GM21447 (cell line): ENCODE measurements at regions not wholly inside any gene's neighbourhood (a gene's known extent, or its start where the extent isn't known, plus 50 kb on each side); places are given as distances from the start of the nearest gene placed in this dataset.

Source experiments
- ATAC-seq: cut with Tn5 transposase; IDR thresholded peaks from one replicate; pipeline ENCODE4 v1.9.1; 2021; ENCODE audit not compliant: unreplicated experiment

DNA sequence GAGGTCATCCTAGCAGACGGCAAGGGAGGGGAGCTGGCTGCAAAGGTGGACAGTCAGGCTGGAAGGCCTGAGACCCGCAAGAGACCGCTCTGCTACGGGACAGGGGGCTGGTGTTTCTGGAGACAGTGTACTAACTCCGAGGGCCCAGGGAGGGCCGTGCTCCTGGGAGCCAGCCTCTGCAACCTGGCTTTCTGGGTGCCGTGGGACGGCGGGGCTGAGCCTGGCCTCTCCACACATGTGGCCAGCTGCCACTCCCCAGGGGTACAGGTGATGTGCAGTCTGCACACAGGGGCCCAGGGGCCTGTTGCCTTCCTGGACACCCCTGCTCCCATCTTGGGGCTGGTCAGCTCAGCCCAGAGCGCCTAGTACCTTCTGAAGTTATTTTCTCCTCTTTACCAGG, 92.2 kb downstream of the MRPL36 start:
- ATAC-seq: no peak

DNA sequence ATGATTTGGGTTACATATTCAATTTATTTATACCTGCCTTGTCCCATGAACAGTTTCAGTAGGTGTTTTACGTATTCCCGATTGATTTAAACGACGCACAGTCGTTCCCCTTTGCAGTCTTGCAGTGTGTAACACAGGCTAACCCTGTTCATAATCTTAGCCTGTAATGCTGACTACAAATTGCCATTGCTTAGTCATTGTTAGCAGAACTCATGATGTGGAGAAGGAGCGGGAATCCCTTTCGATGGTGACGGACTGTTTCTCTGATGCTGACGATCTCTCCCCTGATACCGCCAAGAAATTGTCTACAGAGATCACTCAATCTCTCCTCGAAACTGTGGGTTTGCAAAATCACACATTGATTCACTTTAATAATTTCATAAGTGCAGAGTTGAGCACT, 93.2 kb downstream of the MRPL36 start:
- ATAC-seq: no peak

DNA sequence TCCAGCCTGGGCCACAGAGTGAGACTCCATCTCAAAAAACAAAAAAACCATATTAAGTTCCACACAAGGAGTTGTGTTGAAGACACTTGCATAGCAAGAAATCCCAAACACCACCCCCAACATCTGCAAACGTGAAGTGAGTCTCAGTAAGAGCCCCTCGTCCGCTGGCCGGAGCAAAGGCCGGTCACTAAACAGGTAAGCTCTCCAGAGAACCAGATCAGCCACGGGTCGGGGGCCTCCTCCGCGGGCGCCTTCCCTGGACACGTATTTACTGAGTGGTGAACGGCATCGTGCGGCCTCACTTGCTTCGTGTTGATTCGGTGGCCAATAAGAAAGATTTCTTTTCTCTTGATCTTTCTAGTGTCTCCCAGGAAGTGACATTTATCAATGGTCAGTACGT, 93.6 kb downstream of the MRPL36 start:
- no peak for ATAC-seq

DNA sequence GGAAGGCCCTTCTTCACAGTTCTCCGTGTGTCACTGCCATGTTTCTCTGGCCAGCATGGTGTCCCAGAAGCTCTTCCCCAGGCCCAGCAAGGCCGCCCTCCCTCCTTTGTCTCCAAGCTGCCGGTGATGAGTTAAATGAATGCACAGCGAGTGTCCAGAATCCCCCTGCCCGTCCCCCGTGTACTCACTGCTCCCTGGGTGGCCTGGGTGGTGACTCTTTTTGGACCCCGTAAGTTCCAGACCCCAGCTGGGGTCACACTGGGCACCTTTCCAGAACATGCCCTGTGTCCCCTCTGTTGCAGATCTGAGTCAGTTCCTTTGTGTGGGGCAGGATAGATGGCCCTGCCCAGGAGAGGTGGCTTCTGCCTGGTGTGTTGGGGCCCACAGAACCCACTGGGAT, 95.0 kb downstream of the MRPL36 start:
- no peak for ATAC-seq

DNA sequence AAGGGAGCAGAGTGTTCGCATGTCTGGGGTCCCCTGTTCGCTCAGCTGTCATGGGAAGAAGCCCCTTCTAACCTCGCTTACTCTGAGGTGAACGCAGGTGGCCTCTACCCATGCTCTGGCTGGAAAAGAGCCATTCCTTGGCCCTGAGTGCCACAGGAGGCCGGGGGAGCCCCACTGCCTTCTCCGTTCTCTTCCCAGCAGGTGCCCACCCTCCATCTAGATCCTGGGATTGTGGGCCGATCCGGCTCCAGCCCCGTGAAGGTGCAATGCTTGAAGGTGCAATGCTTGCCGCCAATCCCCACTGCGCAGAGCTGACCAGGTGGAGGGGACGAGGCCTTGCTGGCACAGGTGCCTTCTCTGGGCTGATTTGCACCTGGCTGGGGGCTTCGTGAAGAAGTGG, 95.4 kb downstream of the MRPL36 start:
- ATAC-seq: no peak

DNA sequence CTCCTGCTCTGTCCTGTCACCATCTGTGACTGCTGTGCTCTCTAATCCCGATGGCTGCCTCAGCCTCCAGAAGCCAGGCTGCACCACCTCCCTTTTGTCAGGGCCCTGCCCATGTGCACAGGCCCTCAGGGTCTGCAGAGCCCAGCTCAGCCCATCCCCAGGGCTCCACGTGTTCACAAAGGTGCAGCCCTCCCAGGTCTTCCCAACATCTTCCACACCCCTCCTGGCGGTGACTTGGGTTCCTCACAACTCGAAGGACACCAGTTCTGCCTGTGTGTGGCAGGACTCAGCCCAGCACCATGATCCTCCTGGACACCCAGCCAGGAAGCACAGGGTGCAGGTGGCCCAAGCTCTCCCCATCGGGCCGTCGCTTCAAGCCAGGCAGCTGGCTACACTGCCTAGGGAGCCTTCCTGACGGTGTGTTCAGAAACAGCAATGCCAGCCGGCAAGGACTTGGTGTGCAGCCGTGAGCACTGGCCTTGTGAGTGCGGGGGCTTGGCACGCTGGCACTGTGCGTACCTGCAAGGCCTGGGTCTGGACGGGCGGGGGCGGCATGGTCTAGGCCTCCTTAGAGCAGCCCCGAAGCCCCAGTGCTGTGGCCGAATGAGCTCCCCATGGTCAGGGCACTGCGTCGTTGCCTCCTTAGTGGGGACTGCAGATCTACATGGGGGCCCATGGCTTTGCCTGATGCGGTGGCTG, 96.1 kb downstream of the MRPL36 start:
- no peak for ATAC-seq

DNA sequence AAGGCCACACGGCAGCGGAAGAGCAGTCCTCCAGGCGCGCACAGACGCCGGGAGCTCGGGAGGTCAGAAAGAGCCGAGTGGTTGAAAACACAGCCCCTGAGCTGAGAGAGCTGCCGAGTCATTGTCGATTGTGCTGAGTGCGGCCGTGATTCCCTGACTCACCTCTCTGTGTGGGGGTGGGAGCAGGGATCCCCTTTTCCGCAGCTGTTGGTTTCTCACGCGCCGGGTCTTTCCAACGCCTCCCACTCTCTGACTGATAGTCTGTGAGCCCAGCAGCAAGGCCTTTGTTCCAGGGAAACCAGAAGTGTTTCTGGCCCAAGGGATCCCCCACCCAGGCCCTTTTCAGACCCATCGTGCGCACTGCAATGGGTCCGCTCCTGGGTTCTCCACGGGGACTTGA, 97.3 kb downstream of the MRPL36 start:
- no peak for ATAC-seq

DNA sequence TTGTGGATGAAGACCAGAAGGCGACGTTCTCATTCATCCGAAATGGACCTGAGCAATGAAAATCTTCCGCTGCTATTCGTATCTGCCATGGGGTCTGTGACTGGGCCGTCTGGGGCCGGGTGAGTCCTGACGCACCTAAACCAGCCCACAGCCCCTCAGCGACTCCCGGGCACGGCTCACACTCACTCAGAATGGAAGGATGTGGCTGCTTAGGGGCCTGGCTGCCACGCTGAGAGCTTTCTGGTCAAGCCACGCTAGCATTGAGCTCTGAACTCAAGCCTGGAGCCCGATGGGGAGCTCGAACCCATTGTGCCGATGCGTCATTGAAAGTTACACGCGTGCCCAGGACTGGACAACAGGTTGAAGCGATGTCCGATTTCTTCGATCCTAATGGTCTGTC, 97.8 kb downstream of the MRPL36 start:
- no peak for ATAC-seq

DNA sequence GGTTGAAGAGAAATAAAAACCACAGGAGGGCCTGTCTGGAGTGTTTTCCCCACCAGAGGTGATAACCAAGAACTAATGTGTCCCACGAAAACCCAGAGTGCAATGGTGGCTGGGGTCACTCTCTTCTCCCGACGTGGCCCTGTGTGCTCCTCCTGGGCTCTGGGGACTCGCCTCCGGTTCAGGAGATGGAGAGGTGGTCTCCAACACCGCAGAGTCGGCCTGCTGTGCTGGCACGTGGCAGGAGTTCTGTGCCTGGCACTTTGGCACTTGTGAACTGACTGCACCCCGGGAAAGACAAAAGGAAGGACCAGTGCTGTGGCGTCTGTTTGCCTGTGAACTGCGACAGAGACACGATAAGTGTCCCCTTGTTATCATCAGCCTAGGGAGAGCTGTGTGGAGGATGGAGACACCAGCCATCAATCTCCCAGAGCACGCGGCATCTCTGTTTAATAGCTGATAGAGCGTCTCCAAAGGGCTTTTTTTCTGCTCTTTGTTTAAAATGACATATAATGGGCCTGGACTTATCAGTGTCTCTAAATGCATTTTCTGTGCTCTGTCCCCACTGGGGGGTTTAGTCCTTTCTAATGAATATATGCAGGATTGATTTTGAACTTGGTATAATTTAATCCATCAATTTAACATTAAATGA, 98.3 kb downstream of the MRPL36 start:
- ATAC-seq: no peak

DNA sequence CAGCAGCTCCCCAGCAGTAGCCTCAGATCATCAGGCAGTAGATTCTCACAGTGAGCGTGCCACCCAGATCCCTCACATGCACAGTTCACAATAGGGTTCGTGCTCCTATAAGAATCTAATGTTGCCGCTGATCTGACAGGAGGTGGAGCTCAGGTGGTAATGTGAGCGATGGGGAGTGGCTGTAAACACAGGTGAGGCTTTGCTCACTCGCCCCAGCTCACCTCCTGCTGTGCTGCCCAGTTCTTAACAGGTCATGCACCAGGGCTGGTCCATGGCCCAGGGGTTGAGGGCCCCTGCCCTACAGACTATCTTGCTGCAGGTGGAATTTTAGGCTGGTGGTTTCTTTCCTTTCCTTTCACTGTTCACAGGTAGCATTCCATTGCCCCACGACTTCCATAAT, 100.2 kb downstream of the MRPL36 start:
- no peak for ATAC-seq

DNA sequence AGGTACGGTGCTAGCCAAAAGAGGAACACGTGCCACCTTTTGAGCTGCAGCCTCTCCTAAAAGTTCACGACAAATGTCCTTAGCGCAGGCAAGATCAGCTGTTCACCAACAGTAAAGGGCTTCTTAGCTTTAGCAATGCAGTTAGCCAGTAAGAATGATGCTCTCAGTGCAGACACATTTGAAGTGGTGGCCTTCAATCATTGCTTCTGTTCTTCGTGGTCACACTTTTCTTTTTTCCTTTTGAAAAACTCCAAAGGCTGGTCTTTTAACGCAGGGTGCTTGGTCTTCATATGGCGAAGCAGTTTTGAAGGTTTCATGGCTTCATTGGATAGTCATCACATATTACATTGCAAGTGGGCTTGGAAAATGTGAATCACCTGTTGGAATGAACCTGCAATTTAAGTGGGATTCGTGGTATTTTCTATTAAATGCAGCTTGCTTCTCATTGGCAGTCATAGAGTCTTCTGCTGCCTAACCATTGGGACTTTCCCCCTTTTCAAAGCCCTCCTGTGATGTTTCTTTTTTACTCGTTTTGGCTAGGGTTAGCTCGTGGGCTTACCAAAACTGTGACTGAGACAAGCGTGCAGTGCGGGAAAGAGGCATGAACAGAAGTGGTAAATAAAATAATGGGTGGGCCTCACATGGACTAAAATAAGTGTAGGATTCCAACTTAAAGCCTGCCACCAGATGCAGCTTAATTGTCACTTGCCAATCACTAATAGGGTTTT, 100.9 kb downstream of the MRPL36 start:
- ATAC-seq: no peak

DNA sequence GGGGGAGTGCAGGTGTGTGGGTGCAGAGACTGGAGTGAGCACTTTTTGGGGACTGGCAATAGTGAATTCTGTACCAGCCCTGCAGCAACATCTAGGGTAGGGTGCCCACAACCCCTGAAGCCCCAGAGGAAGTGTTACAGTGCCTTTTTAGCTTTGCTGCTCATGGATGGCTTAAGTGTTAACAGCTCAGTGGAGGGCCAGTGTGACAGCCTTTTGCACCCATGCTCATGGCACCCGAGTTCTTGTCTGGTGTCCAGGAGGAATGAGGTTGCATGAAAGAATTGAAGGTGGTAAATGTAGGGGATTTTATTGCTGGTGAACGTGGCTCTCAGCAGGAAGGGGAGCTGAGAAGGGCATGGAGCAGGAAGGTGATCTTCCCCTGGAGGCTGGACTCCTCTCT, 107.3 kb downstream of the MRPL36 start:
- ATAC-seq: no peak

DNA sequence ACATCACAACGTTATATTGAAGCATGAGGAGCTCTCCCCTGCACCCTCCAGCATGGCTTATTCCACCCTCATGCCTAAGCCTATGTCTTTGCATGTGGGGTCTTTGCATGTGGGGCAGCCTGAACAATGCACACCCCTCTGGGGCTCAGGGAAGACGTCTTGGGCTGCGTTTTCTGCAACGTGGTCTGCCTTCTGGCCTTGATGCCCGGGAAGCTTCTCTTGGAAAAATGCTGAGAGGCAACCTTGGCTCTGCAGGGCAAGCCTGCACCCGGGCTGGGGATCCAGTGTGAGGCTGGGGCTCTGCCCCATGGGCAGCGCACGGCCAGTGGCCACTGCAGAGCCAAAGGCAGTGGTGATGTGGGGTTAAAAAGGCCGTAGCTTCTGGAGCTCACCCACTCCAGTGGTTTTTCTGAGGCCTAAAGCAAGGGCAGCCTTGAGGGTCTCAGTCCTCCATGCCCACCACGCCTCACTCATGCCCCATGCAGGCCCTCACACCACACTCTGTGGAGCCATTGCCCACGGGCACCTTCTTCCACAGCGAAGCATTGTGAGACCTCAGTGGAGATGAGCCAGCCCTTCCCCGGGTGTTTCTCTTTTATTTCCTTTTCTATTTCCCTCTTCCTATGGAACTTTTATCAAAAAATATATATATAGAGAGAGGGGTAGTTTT, 112.2 kb downstream of the MRPL36 start:
- no peak for ATAC-seq

DNA sequence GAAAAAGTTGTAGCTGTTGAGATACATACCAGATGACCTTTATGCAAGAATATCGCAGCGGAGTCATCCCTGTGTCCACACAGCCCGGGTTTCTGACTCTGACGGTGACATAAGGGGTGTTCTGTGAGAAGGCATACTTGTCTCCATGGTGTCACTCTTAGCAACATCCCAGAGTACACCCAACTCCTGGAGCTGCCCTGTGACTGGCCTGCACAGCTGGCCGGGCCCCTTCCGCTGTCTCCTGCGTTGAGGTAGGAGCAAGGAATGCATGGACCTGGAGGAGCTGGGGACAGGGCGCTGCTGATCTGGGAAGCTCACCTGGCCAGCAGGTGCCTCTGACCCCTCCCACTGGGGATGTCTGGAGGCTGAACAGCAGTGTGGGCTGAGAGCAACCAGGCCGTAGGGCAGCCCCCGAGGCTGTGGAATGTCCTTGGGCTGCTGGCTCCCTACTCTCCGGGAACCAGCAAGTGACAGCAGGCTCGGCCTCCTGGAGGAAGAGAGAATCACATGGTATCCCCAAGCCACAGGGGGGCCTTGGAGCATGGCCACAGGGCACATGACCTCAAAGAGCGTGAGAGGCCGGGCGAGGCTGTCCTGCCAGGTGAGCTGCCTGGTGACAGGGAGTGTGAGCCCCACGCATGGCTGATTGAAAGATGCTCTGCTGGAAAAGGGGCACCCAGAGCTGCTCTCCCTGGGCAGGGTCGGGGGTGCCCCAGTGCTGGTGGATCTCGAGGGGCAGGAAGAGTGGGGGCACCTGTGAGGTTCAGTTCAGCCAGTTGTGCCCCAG, 113.4 kb downstream of the MRPL36 start:
- ATAC-seq: no peak

DNA sequence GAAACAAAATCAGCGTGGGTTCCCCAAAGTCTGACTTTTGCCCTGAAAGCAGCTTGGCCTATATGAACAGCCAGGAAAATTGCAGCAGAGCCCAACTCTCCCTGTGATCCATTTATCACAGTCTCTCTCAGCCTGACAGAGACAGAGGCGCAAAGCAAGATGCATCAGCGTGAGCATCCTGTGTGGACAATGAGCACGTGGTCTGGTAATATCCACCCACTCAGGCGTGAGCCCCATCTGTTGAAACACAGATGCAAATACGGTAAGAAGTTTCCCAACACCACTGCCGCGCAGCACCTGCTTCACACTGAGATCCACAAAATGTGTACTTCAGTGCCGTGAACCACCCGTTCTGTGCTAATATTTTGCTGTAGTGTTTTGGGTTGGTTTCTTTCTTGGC, 114.6 kb downstream of the MRPL36 start:
- ATAC-seq: no peak

DNA sequence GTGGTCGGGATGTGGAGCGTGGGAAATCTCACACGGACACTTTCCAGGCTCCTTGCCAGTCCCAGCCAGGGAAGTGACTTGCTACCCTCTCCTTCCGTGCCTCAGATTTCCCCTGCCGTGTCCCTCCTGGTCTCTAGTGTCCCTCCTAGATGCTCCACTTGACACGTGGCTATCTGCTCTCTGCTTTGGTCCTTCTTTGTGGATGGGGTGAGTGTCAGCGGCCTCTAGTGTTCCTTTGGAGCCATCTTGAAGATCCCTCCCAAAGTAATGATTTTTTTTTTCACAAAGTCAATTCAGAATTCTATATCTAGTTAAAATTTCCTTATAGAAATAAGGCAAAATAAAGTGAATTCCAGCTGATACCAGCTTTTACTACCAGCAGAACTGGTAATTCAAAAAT, 117.7 kb downstream of the MRPL36 start:
- ATAC-seq: no peak

DNA sequence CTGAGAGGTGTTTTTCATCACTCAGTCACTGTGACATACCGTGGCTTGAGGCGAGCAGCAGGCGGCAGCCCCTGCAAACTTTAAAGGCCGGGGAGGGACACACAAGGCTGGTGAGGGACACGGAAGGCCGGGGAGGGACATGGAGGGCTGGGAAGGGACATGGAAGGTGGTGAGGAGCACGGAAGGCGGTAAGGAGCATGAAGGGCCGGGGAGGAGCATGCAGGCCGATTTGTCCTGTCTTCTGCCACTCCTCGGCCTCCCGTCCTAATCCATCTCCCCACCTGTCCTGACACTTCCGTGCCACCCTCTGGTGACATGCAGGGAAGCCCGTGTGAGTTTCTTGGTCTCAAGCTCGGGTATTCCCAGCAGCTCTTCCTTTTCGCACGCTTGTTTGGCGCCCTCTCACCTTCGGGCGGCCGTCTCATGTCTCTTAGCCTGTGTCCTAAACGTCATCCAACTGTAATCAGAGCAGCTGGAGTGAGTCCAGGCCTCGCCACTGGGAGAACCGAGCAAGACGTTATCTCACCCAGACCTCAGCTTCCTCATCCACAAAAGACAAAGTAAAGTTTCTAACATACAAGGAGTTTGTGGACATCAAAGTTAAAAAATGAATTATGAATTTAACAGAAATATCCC, 126.5 kb downstream of the MRPL36 start:
- no peak for ATAC-seq

DNA sequence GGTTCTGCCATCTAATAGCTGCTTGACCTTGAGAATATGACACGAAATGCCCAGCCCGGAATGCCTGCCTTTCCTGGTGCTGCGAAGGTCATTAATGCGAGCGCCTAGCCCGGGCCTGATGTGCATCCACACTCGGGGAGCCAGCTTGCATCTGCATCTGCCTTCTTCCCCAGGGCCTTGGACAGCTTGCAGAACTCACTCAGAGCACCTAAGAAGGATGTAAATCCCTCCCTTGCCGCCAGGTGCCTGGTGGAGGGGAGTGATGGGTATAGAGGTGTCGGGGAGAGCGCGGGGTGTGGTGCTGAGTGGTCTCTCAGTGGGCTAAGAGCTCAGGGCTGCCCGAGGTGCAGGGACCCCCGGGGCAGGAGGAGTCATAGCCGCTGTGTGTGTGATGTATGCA, 127.2 kb downstream of the MRPL36 start:
- ATAC-seq: no peak

DNA sequence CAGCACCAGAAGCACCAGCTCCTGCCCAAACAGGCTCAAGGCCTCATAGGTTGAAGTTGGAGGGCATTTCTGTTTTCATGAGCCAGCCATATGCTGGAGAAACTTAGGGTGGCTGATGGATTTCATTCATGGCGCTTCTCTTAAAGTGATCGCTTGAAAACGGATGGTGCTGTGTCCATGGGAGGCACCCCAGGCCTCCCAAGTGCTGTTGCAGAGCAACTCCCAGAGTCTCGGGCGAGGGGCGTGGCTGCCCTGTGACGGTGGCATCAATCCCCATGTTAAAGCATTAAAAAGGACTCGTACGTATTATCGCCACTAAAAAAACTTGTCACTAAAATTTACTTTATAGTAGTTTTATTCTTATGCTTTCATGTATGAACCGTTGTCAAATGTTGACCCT, 128.3 kb downstream of the MRPL36 start:
- no peak for ATAC-seq

DNA sequence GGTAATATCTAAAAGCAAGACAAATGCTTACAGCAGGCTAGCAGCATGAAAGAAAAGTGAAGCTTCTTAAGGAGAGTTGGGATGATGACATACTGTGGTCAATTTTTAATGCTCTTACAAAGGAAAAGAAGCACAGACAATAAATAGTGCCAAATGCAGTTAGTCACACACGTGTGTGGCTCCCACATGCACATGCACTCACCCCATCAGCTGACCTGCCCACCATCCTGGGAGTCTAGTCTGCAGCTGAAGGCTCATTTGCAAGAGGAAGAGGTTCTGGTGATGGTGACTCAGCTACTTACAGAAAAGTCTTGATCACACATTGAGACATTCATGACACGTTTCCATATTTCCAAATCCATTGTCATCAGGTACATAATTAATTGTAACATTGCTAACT, 129.3 kb downstream of the MRPL36 start:
- ATAC-seq: no peak
